ENCODE measurements at regions not wholly inside any gene's neighbourhood (a gene's known extent, or its start where the extent isn't known, plus 50 kb on each side); places are given as distances from the start of the nearest gene placed in this dataset.

- H3K36me3 ChIP-seq (ENCODE audit: control insufficient read depth, insufficient read depth, low read length): no peaks in the 10 kb centered on the region
- no peaks in the 10 kb centered on the region for H3K27me3 ChIP-seq (ENCODE audit: control insufficient read depth, insufficient read depth, low read length)
Observed at GRCh38 chr1:57868239-57868638, 444.4 kb upstream of the DAB1 start.

GRCh38 chr1:57866998-57867397, 443.1 kb upstream of the DAB1 start:
- H3K9me3 ChIP-seq (ENCODE audit: control insufficient read depth, insufficient read depth, low read length): no peaks in the 10 kb centered on the region
- H3K9ac ChIP-seq (ENCODE audit: low read depth, low read length): no peak overlapping the region
- H3K4me3 ChIP-seq (ENCODE audit: low read depth, low read length): no peak overlapping the region
- H3K27me3 ChIP-seq (ENCODE audit: control insufficient read depth, insufficient read depth, low read length): no peaks in the 10 kb centered on the region
- no peaks in the 10 kb centered on the region for H3K36me3 ChIP-seq (ENCODE audit: control insufficient read depth, insufficient read depth, low read length)
- H3K4me1 ChIP-seq (ENCODE audit: control insufficient read depth, insufficient read depth, low read length): no peaks in the 10 kb centered on the region

More at GRCh38 chr1:57868239-57868638, 444.4 kb upstream of the DAB1 start:
- H3K9me3 ChIP-seq (ENCODE audit: control insufficient read depth, insufficient read depth, low read length): no peaks in the 10 kb centered on the region
- no peaks in the 10 kb centered on the region for H3K4me1 ChIP-seq (ENCODE audit: control insufficient read depth, insufficient read depth, low read length)
- no peak overlapping the region for H3K4me3 ChIP-seq (ENCODE audit: low read depth, low read length)
- no peak overlapping the region for H3K9ac ChIP-seq (ENCODE audit: low read depth, low read length)

GRCh38 chr1:57860931-57861565, 437.2 kb upstream of the DAB1 start:
- H3K4me1 ChIP-seq (ENCODE audit: control insufficient read depth, insufficient read depth, low read length): peaks cover 4% of the 10 kb centered on the region
- H3K27me3 ChIP-seq (ENCODE audit: control insufficient read depth, insufficient read depth, low read length): no peaks in the 10 kb centered on the region
- H3K9ac ChIP-seq (ENCODE audit: low read depth, low read length): no peak overlapping the region
- H3K36me3 ChIP-seq (ENCODE audit: control insufficient read depth, insufficient read depth, low read length): no peaks in the 10 kb centered on the region
- no peaks in the 10 kb centered on the region for H3K9me3 ChIP-seq (ENCODE audit: control insufficient read depth, insufficient read depth, low read length)
- no peak overlapping the region for H3K4me3 ChIP-seq (ENCODE audit: low read depth, low read length)

GRCh38 chr1:57860325-57860724, 436.5 kb upstream of the DAB1 start:
- Histone ChIP-seq H3K27me3 (ENCODE audit: control insufficient read depth, insufficient read depth, low read length) (no peaks in the 10 kb centered on the region), H3K4me3 (ENCODE audit: low read depth, low read length) (no peak overlapping the region), H3K9ac (ENCODE audit: low read depth, low read length) (no peak overlapping the region), H3K9me3 (ENCODE audit: control insufficient read depth, insufficient read depth, low read length) (no peaks in the 10 kb centered on the region), H3K4me1 (ENCODE audit: control insufficient read depth, insufficient read depth, low read length) (peaks cover 4% of the 10 kb centered on the region), H3K36me3 (ENCODE audit: control insufficient read depth, insufficient read depth, low read length) (no peaks in the 10 kb centered on the region)

- H3K9me3 ChIP-seq (ENCODE audit: control insufficient read depth, insufficient read depth, low read length): no peaks in the 10 kb centered on the region
- H3K4me1 ChIP-seq (ENCODE audit: control insufficient read depth, insufficient read depth, low read length): peaks cover 4% of the 10 kb centered on the region
- H3K9ac ChIP-seq (ENCODE audit: low read depth, low read length): no peak overlapping the region
- H3K36me3 ChIP-seq (ENCODE audit: control insufficient read depth, insufficient read depth, low read length): no peaks in the 10 kb centered on the region
- H3K27me3 ChIP-seq (ENCODE audit: control insufficient read depth, insufficient read depth, low read length): no peaks in the 10 kb centered on the region
- no peak overlapping the region for H3K4me3 ChIP-seq (ENCODE audit: low read depth, low read length)
Observed at GRCh38 chr1:57858740-57859139, 434.9 kb upstream of the DAB1 start.

- no peaks in the 10 kb centered on the region for H3K9me3 ChIP-seq (ENCODE audit: control insufficient read depth, insufficient read depth, low read length)
- no peaks in the 10 kb centered on the region for H3K36me3 ChIP-seq (ENCODE audit: control insufficient read depth, insufficient read depth, low read length)
- no peaks in the 10 kb centered on the region for H3K27me3 ChIP-seq (ENCODE audit: control insufficient read depth, insufficient read depth, low read length)
- no peak overlapping the region for H3K9ac ChIP-seq (ENCODE audit: low read depth, low read length)
- no peak overlapping the region for H3K4me3 ChIP-seq (ENCODE audit: low read depth, low read length)
- peaks cover 4% of the 10 kb centered on the region for H3K4me1 ChIP-seq (ENCODE audit: control insufficient read depth, insufficient read depth, low read length)
Observed at GRCh38 chr1:57857809-57858208, 433.9 kb upstream of the DAB1 start.

- H3K4me3 ChIP-seq (ENCODE audit: low read depth, low read length): no peak overlapping the region
- H3K9me3 ChIP-seq (ENCODE audit: control insufficient read depth, insufficient read depth, low read length): no peaks in the 10 kb centered on the region
- peaks cover 4% of the 10 kb centered on the region for H3K4me1 ChIP-seq (ENCODE audit: control insufficient read depth, insufficient read depth, low read length)
- no peaks in the 10 kb centered on the region for H3K27me3 ChIP-seq (ENCODE audit: control insufficient read depth, insufficient read depth, low read length)
- no peaks in the 10 kb centered on the region for H3K36me3 ChIP-seq (ENCODE audit: control insufficient read depth, insufficient read depth, low read length)
- no peak overlapping the region for H3K9ac ChIP-seq (ENCODE audit: low read depth, low read length)
Observed at GRCh38 chr1:57854436-57854835, 430.6 kb upstream of the DAB1 start.

GRCh38 chr1:57850176-57850940, 426.5 kb upstream of the DAB1 start:
- H3K36me3 ChIP-seq (ENCODE audit: control insufficient read depth, insufficient read depth, low read length): no peaks in the 10 kb centered on the region
- no peak overlapping the region for H3K9ac ChIP-seq (ENCODE audit: low read depth, low read length)
- H3K27me3 ChIP-seq (ENCODE audit: control insufficient read depth, insufficient read depth, low read length): no peaks in the 10 kb centered on the region
- no peaks in the 10 kb centered on the region for H3K9me3 ChIP-seq (ENCODE audit: control insufficient read depth, insufficient read depth, low read length)
- no peak overlapping the region for H3K4me3 ChIP-seq (ENCODE audit: low read depth, low read length)
- no peaks in the 10 kb centered on the region for H3K4me1 ChIP-seq (ENCODE audit: control insufficient read depth, insufficient read depth, low read length)

- Histone ChIP-seq H3K4me3 (ENCODE audit: low read depth, low read length) (no peak overlapping the region), H3K9me3 (ENCODE audit: control insufficient read depth, insufficient read depth, low read length) (no peaks in the 10 kb centered on the region), H3K4me1 (ENCODE audit: control insufficient read depth, insufficient read depth, low read length) (no peaks in the 10 kb centered on the region), H3K27me3 (ENCODE audit: control insufficient read depth, insufficient read depth, low read length) (no peaks in the 10 kb centered on the region), H3K36me3 (ENCODE audit: control insufficient read depth, insufficient read depth, low read length) (no peaks in the 10 kb centered on the region), H3K9ac (ENCODE audit: low read depth, low read length) (no peak overlapping the region)
Observed at GRCh38 chr1:57848406-57848805, 424.5 kb upstream of the DAB1 start.

GRCh38 chr1:57845041-57845440, 421.2 kb upstream of the DAB1 start:
- no peaks in the 10 kb centered on the region for H3K4me1 ChIP-seq (ENCODE audit: control insufficient read depth, insufficient read depth, low read length)
- H3K9ac ChIP-seq (ENCODE audit: low read depth, low read length): no peak overlapping the region
- H3K4me3 ChIP-seq (ENCODE audit: low read depth, low read length): no peak overlapping the region
- H3K9me3 ChIP-seq (ENCODE audit: control insufficient read depth, insufficient read depth, low read length): no peaks in the 10 kb centered on the region
- H3K27me3 ChIP-seq (ENCODE audit: control insufficient read depth, insufficient read depth, low read length): no peaks in the 10 kb centered on the region
- no peaks in the 10 kb centered on the region for H3K36me3 ChIP-seq (ENCODE audit: control insufficient read depth, insufficient read depth, low read length)

GRCh38 chr1:57844382-57844980, 420.6 kb upstream of the DAB1 start:
- Histone ChIP-seq H3K27me3 (ENCODE audit: control insufficient read depth, insufficient read depth, low read length) (no peaks in the 10 kb centered on the region), H3K9ac (ENCODE audit: low read depth, low read length) (no peak overlapping the region), H3K36me3 (ENCODE audit: control insufficient read depth, insufficient read depth, low read length) (no peaks in the 10 kb centered on the region), H3K9me3 (ENCODE audit: control insufficient read depth, insufficient read depth, low read length) (no peaks in the 10 kb centered on the region), H3K4me3 (ENCODE audit: low read depth, low read length) (no peak overlapping the region), H3K4me1 (ENCODE audit: control insufficient read depth, insufficient read depth, low read length) (no peaks in the 10 kb centered on the region)

GRCh38 chr1:57843760-57844159, 419.9 kb upstream of the DAB1 start:
- H3K4me1 ChIP-seq (ENCODE audit: control insufficient read depth, insufficient read depth, low read length): no peaks in the 10 kb centered on the region
- no peak overlapping the region for H3K9ac ChIP-seq (ENCODE audit: low read depth, low read length)
- no peaks in the 10 kb centered on the region for H3K27me3 ChIP-seq (ENCODE audit: control insufficient read depth, insufficient read depth, low read length)
- no peaks in the 10 kb centered on the region for H3K36me3 ChIP-seq (ENCODE audit: control insufficient read depth, insufficient read depth, low read length)
- H3K9me3 ChIP-seq (ENCODE audit: control insufficient read depth, insufficient read depth, low read length): no peaks in the 10 kb centered on the region
- no peak overlapping the region for H3K4me3 ChIP-seq (ENCODE audit: low read depth, low read length)
